Fibroblast of mammary gland (primary cell): ENCODE measurements at regions not wholly inside any gene's neighbourhood (a gene's known extent, or its start where the extent isn't known, plus 50 kb on each side); places are given as distances from the start of the nearest gene placed in this dataset.

Experiments
- DNase-seq: peaks from one replicate; pipeline ENCODE4 v3.0.0-alpha.2; 2010; ENCODE audit warnings: low read depth
- H3K4me3 ChIP-seq: 2 replicates; pipeline ENCODE4 v1.5.1; 2011; ENCODE audit warnings: low read depth, mild to moderate bottlenecking, low read length, moderate library complexity; ENCODE audit not compliant: control insufficient read depth
- CTCF ChIP-seq: conservative IDR thresholded peaks from 2 replicates; pipeline ENCODE4 v1.5.1; 2011; ENCODE audit warnings: low read depth, low read length, inconsistent platforms; ENCODE audit not compliant: control insufficient read depth, insufficient read depth

GRCh38 chr10:21292763-21293517 is 232.5 kb downstream of the SKIDA1 start:
- peak overlapping the region; percentile 20 for H3K4me3 ChIP-seq

DNA sequence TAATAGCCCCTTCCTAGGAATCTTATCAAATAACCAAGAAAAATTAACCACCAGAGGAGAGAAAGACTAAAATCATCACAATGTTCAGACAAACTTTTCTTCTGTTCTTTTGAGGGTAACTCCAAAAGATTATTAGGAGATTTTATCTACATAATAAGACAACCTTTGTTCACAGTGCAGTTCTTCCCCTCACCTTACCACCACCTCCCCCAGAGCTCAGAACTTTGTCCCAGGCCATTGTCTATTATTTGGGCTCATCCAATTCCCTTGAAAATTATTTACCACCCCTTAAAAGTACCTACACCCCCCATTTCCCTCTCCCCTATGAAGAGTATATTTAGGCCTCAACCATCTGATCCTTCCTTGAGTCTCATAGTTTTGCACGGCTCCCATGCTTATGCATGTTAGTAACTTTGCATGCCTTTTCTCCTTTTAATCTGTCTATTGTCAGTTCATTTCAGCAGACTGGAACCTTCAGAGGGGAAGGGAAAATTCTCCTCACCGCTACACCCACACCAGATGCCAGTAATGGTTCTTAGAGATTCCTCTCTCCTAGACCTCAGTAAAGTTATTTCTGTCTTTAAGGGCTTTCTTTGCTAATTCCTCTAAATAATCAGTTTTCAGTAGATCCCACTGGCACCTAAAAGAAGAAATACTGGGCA is 234.9 kb downstream of the SKIDA1 start:
- DNase-seq = no peak
- no peak overlapping the region for H3K4me3 ChIP-seq
- TF ChIP-seq CTCF = no peak

More at GRCh38 chr10:21292763-21293517, 232.5 kb downstream of the SKIDA1 start:
- peak; percentile 99 for DNase-seq
- no peak for TF ChIP-seq CTCF

DNA sequence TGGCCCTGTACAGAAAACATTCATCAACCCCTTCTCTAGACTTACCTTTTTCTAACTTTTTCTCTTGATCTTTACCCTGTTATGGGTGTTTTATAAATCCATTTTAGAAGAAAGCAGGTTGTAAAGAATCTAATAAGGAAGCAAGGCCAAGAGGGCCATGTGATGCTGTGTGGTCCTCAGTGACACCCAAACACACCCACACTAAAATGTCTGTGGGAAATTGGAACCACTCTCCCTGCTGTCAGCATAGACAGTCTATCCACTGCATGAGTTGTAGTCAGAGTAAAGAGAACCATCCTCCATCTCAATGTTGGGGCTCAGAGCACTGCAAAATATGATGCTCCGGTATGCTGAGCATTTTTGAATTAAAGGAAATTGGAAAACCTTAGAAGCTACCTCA is 235.5 kb downstream of the SKIDA1 start:
- DNase-seq = no peak
- H3K4me3 ChIP-seq = no peak overlapping the region
- TF ChIP-seq CTCF = no peak

GRCh38 chr10:21289271-21289670 is 236.2 kb downstream of the SKIDA1 start:
- no peak for TF ChIP-seq CTCF
- DNase-seq = no peak
- H3K4me3 ChIP-seq = no peak overlapping the region

DNA sequence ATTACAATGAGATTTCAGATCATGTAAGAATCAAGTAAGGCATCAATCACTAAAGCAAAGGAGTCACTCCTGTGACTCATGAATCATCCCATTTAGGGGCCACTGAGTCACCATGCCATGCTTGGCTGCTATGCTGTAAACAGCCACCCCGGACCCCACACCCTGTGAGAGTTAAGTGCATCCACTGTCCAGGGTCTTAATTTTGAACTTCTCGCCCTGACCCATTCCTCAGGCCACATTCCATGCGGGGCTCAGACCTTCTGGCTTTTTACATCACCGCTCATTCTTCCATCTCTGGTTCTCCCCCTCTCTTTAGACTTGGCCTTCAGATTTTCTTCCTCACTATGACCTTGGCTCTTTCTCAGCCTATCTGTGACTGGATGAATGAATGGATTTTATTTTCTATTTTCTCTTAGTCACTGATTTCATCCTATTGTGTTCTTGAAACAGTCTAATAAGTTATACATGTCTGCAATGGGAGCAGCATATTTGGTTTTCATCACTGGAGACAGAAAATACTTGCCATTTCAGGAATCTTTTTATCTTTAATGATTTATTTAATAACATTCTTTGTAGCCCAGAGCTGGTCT is 239.6 kb downstream of the SKIDA1 start:
- TF ChIP-seq CTCF = no peak
- no peak overlapping the region for H3K4me3 ChIP-seq
- DNase-seq = peak; percentile 26

DNA sequence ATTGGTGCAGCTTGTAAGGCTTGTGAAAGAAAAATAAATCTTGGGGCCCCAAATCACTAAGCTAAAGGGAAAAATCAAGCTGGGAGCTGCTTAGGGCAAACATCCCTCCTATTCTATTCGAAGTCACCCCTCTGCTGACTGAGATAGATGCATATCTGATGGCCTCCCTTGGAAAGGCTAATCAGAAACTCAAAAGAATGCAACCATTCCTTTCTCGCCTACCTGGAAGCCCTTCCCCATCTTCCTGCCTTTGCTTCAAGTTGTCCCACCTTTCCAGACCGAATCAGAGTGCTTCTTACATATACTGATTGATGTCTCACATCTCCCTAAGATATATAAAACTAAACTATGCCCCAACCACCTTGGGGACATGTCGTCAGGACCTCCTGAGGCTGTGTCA is 240.3 kb downstream of the SKIDA1 start:
- H3K4me3 ChIP-seq = no peak overlapping the region
- DNase-seq = no peak

More for the DNA sequence above, 240.3 kb downstream of the SKIDA1 start:
- no peak for TF ChIP-seq CTCF
